ENCODE measurements at regions not wholly inside any gene's neighbourhood (a gene's known extent, or its start where the extent isn't known, plus 50 kb on each side); places are given as distances from the start of the nearest gene placed in this dataset.
"Not testable (repeated sequence)": the region's sequence is repeated elsewhere in the genome, so short reads cannot be mapped to it uniquely, and the experiment has no call there.

GRCh38 chr2:175679231-175679630 is 322.8 kb downstream of the LNPK start:
- no peaks in the 10 kb centered on the region for H3K36me3 ChIP-seq (replicated peaks)
- DNase-seq (ENCODE audit: low spot score in 2 of 2), result no peak
- no peaks in the 10 kb centered on the region for H3K9me3 ChIP-seq
- no peaks in the 10 kb centered on the region for H3K4me1 ChIP-seq
- no peak overlapping the region for H3K4me3 ChIP-seq
- in situ Hi-C loops (cut with MboI; ENCODE audit: low sequenced_read_pairs), result loop anchor here (25.0 kb wide), 1 partner anchor 317 kb away; no protein-coding TSS in a partner anchor
- no peaks in the 10 kb centered on the region; the same call in 1 of the 2 replicates for H3K27me3 ChIP-seq (ENCODE audit: low read depth)

- Histone ChIP-seq H3K27me3 (ENCODE audit: low read depth) (no peaks in the 10 kb centered on the region), H3K4me3 (no peak overlapping the region), H3K36me3 (replicated peaks) (no peaks in the 10 kb centered on the region), H3K9me3 (no peaks in the 10 kb centered on the region), H3K4me1 (no peaks in the 10 kb centered on the region)
- DNase-seq (ENCODE audit: low spot score in 2 of 2), result no peak
- in situ Hi-C loops (cut with MboI; ENCODE audit: low sequenced_read_pairs), result loop anchor here (25.0 kb wide), 1 partner anchor 316 kb away; no protein-coding TSS in a partner anchor
Measured at GRCh38 chr2:175677880-175678279, 324.2 kb downstream of the LNPK start.

DNA sequence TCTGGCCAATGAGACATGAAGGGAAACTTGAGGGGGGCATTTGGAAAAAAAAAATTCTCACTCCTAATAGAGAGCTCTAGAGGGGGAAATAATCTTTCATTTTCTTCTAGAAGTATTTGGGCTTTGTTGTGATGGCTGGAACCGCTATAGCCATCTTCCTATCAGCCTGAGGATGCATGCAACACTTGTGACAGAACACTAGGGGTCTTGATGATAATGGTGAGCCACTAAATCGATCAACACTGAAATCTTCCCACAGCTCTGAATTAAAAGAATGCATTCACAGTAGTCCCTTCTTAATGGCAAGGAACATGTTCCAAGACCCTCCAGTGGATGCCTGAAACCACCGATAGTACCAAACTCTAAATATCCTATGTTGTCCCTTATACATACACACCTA is 325.3 kb downstream of the LNPK start:
- DNase-seq (ENCODE audit: low spot score in 2 of 2), result no peak
- no peaks in the 10 kb centered on the region for H3K36me3 ChIP-seq (replicated peaks)
- no peaks in the 10 kb centered on the region for H3K4me1 ChIP-seq
- no peaks in the 10 kb centered on the region for H3K9me3 ChIP-seq
- H3K27me3 ChIP-seq (ENCODE audit: low read depth), result no peaks in the 10 kb centered on the region
- H3K4me3 ChIP-seq, result no peak overlapping the region
- in situ Hi-C loops (cut with MboI; ENCODE audit: low sequenced_read_pairs), result loop anchor here (25.0 kb wide), 1 partner anchor 315 kb away; no protein-coding TSS in a partner anchor

DNA sequence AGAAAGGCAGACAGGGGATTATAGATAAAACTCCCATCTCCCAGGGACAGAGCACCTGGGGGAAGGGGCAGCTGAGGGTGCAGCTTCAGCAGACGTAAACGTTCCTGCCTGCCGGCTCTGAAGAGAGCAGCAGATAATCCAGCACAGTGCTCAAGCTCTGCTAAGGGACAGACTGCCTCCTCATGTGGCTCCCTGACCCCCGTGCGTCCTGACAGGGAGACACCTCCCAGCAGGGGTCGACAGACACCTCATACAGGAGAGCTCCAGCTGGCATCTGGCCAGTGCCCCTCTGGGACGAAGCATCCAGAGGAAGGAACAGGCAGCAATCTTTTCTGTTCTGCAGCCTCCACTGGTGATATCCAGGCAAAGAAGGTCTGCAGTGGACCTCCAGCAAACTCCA is 333.3 kb downstream of the LNPK start:
- H3K36me3 ChIP-seq (replicated peaks); in situ Hi-C loops (cut with MboI; ENCODE audit: low sequenced_read_pairs); H3K9me3 ChIP-seq; H3K4me3 ChIP-seq; DNase-seq (ENCODE audit: low spot score in 2 of 2); H3K4me1 ChIP-seq: not testable (repeated sequence)
- H3K27me3 ChIP-seq (ENCODE audit: low read depth), result peaks cover 19% of the 10 kb centered on the region

DNA sequence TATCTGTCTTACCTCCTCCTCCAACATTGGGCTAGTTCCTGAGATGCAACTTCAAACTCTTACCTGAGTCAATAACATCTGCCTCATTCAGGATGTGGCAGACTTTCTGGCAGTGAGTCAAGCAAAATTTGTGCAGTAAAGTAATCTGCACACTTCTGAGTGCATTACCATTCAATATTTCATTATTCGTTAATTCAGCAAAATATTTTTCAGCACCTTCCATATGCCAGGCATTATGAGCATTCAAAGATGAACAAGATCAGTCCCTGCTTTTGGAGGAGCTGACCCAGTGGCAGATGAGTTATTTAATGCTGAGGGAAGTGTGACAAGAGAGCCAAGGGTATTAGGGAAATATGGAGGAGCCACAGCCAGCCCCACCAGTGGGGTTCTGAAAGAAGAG is 339.7 kb downstream of the LNPK start:
- in situ Hi-C loops (cut with MboI; ENCODE audit: low sequenced_read_pairs), result no loop called here
- Histone ChIP-seq H3K4me3 (no peak overlapping the region), H3K36me3 (replicated peaks) (no peaks in the 10 kb centered on the region), H3K9me3 (no peaks in the 10 kb centered on the region), H3K4me1 (no peaks in the 10 kb centered on the region), H3K27me3 (ENCODE audit: low read depth) (peaks cover 14% of the 10 kb centered on the region)
- no peak for DNase-seq (ENCODE audit: low spot score in 2 of 2)

DNA sequence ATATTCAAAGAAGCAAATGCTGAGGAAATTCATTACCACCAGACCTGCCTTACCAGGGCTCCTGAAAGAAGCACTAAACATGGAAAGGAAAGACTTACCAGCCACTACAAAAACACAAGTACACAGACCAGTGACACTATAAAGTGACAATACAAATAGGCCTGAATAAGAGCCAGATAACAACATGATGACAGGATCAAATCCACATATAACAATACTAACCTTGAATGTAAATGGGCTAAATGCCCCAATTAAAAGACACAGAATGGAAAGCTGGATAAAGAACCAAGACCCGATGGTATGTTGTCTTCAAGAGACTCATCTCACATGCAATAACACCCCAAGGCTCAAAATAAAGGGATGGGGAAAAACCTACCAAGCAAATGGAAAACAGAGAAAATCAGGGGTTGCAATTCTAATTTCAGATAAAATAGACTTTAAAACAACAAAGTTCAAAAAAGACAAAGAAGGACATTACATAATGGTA is 353.4 kb downstream of the LNPK start:
- H3K4me3 ChIP-seq, result no peak overlapping the region
- H3K4me1 ChIP-seq, result no peaks in the 10 kb centered on the region
- H3K27me3 ChIP-seq (ENCODE audit: low read depth), result no peaks in the 10 kb centered on the region
- DNase-seq (ENCODE audit: low spot score in 2 of 2), result no peak
- in situ Hi-C loops (cut with MboI; ENCODE audit: low sequenced_read_pairs), result no loop called here
- no peaks in the 10 kb centered on the region; the same call in 1 of the 2 replicates for H3K9me3 ChIP-seq
- H3K36me3 ChIP-seq (replicated peaks), result no peaks in the 10 kb centered on the region

DNA sequence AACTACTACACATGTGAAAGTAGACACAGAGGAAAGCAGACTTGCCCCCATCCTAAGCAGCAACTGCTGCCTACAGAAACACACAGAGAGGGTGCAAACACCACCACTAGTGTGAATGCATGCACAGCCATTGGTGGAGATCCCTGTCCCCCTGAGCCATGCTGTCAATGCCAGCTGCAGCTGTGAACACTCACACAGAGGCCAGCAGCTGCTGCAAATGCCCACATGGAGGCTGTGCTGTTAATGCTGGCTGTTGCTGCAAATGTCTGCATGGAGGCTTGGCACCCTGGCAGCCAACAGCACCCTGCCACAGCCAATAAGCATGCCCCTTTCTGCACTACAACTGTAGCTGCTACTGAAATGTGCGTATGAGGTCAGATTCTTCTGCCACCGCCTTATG is 355.0 kb downstream of the LNPK start:
- in situ Hi-C loops (cut with MboI; ENCODE audit: low sequenced_read_pairs), result no loop called here
- H3K4me3 ChIP-seq, result no peak overlapping the region

DNA sequence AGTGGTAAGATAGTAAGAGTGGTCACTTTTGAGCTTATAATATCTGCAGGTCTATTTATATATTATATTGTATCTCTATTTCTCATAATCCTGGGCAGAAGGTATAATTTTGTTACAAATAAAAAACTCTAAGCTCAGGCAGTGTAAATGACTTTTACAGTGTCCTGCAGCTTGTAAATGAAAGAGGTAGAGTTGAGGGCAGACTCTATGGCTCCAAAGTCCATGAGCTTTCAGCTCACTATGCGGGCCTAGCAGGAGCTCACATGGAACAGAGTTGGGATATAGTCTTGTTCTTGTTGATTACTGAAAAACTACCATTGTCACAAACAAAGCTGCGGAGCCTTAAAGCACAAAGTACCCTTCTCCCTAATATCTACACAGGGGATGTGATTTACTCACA is 361.4 kb downstream of the LNPK start:
- DNase-seq (ENCODE audit: low spot score in 2 of 2), result no peak
- Histone ChIP-seq H3K27me3 (ENCODE audit: low read depth) (0 out of 2 replicates have a peak, but pooled peaks cover 3% of the 10 kb centered on the region), H3K4me3 (no peak overlapping the region), H3K36me3 (replicated peaks) (no peaks in the 10 kb centered on the region), H3K9me3 (no peaks in the 10 kb centered on the region), H3K4me1 (no peaks in the 10 kb centered on the region)
- in situ Hi-C loops (cut with MboI; ENCODE audit: low sequenced_read_pairs), result no loop called here

More for the DNA sequence above, 355.0 kb downstream of the LNPK start:
- H3K36me3 ChIP-seq (replicated peaks), result no peaks in the 10 kb centered on the region
- H3K4me1 ChIP-seq, result no peaks in the 10 kb centered on the region
- H3K9me3 ChIP-seq, result no peaks in the 10 kb centered on the region; the same call in 1 of the 2 replicates
- no peaks in the 10 kb centered on the region for H3K27me3 ChIP-seq (ENCODE audit: low read depth)
- DNase-seq (ENCODE audit: low spot score in 2 of 2), result no peak

DNA sequence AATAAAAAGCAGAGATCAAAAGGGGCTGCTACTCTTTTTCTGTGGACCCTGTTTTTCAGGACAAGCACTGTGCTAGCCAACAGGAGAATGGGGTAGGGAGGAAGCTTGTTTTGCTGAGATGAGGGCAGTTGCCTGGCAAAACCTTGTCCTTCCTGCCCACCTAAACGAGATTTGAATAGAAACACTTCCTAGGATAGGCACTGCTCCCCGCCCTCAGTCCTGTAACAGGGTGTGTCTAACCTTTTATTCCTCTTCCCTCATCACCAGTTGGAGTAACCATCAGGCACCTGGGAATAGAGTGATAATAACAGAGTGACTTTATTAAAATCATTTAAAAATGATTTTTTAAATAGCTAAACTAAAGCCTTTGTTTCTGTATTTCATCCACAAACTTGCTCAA is 368.8 kb downstream of the LNPK start:
- H3K9me3 ChIP-seq, result no peaks in the 10 kb centered on the region; the same call in 1 of the 2 replicates
- in situ Hi-C loops (cut with MboI; ENCODE audit: low sequenced_read_pairs), result no loop called here
- no peak for DNase-seq (ENCODE audit: low spot score in 2 of 2)
- H3K4me1 ChIP-seq, result no peaks in the 10 kb centered on the region
- H3K4me3 ChIP-seq, result no peak overlapping the region
- H3K36me3 ChIP-seq (replicated peaks), result no peaks in the 10 kb centered on the region
- H3K27me3 ChIP-seq (ENCODE audit: low read depth), result peaks cover 32% of the 10 kb centered on the region

GRCh38 chr2:175631245-175631623 is 370.8 kb downstream of the LNPK start:
- Histone ChIP-seq H3K27me3 (ENCODE audit: low read depth) (peaks cover 36% of the 10 kb centered on the region), H3K9me3 (no peaks in the 10 kb centered on the region; the same call in 1 of the 2 replicates), H3K4me3 (no peak overlapping the region), H3K36me3 (replicated peaks) (no peaks in the 10 kb centered on the region), H3K4me1 (no peaks in the 10 kb centered on the region)
- in situ Hi-C loops (cut with MboI; ENCODE audit: low sequenced_read_pairs), result no loop called here
- DNase-seq (ENCODE audit: low spot score in 2 of 2), result no peak

- no peaks in the 10 kb centered on the region for H3K4me1 ChIP-seq
- in situ Hi-C loops (cut with MboI; ENCODE audit: low sequenced_read_pairs), result no loop called here
- no peaks in the 10 kb centered on the region; the same call in 1 of the 2 replicates for H3K9me3 ChIP-seq
- H3K36me3 ChIP-seq (replicated peaks), result no peaks in the 10 kb centered on the region
- no peak for DNase-seq (ENCODE audit: low spot score in 2 of 2)
- H3K27me3 ChIP-seq (ENCODE audit: low read depth), result peaks cover 43% of the 10 kb centered on the region
- no peak overlapping the region for H3K4me3 ChIP-seq
Measured at GRCh38 chr2:175630280-175631244, 371.5 kb downstream of the LNPK start.

GRCh38 chr2:175628243-175628642 is 373.8 kb downstream of the LNPK start:
- peaks cover 41% of the 10 kb centered on the region for H3K27me3 ChIP-seq (ENCODE audit: low read depth)
- no peaks in the 10 kb centered on the region for H3K9me3 ChIP-seq
- in situ Hi-C loops (cut with MboI; ENCODE audit: low sequenced_read_pairs), result no loop called here
- no peaks in the 10 kb centered on the region for H3K4me1 ChIP-seq
- no peaks in the 10 kb centered on the region for H3K36me3 ChIP-seq (replicated peaks)
- H3K4me3 ChIP-seq, result no peak overlapping the region
- no peak for DNase-seq (ENCODE audit: low spot score in 2 of 2)

DNA sequence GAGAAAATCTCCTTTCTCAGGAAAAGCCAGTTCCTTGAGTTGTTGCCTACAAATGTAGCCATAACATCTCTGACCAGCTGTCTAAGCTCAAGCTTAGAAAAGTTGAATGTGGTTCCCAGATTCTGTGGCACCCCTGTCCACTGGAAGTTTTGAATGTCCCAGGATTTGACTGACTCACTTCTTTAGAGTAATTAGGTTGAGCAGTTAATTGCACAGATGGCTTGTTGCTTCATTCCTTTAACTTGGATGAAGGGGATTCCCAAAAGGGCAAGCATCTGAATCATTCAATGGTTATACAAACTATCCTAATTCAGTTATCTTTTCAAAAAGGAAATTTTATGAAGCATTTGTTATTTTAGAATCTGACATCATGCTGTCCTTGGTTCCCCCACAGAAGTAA is 374.7 kb downstream of the LNPK start:
- in situ Hi-C loops (cut with MboI; ENCODE audit: low sequenced_read_pairs), result no loop called here
- Histone ChIP-seq H3K4me3 (no peak overlapping the region), H3K9me3 (no peaks in the 10 kb centered on the region), H3K36me3 (replicated peaks) (no peaks in the 10 kb centered on the region), H3K4me1 (no peaks in the 10 kb centered on the region), H3K27me3 (ENCODE audit: low read depth) (peaks cover 34% of the 10 kb centered on the region)
- DNase-seq (ENCODE audit: low spot score in 2 of 2), result no peak

DNA sequence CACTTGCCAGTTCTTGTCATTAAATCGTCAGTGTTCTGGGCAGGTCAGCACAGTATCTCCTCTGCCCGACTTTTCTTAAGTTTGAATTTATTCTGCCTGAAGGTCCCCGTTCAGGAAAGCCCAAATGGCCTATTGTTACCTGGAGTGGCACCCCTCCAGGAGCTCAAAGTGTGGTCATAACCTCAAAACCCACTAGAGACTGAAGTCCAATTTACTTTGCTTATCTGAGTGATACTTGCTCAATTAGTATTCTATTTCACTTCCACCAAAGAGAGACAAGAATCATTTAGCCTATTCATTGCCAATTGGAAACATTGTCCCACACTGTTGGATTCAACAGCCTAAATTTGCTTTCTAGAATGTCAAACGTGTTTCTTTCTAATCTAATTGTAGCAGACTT is 375.3 kb downstream of the LNPK start:
- Histone ChIP-seq H3K9me3 (no peaks in the 10 kb centered on the region), H3K4me3 (no peak overlapping the region), H3K27me3 (ENCODE audit: low read depth) (peaks cover 31% of the 10 kb centered on the region), H3K36me3 (replicated peaks) (no peaks in the 10 kb centered on the region), H3K4me1 (no peaks in the 10 kb centered on the region)
- in situ Hi-C loops (cut with MboI; ENCODE audit: low sequenced_read_pairs), result no loop called here
- DNase-seq (ENCODE audit: low spot score in 2 of 2), result no peak

All from HAP-1 (cell line).